Right renal cortex interstitium (tissue), 3 donors: ENCODE measurements at regions not wholly inside any gene's neighbourhood (a gene's known extent, or its start where the extent isn't known, plus 50 kb on each side); places are given as distances from the start of the nearest gene placed in this dataset.
"Not testable (repeated sequence)": the region's sequence is repeated elsewhere in the genome, so short reads cannot be mapped to it uniquely, and the experiment has no call there.

Source experiments
- DNase-seq, 3 donors: peaks; one replicate each; pipeline ENCODE4 v3.0.0-alpha.2; 2013; ENCODE audit warnings: low read depth in 3 of 3, low spot score in 2 of 3

GRCh38 chr10:57395923-57396322 lies 871.8 kb downstream of the IPMK start:
- no peak for DNase-seq

GRCh38 chr10:57367412-57367811 lies 900.3 kb downstream of the IPMK start:
- DNase-seq, result no peak

- DNase-seq, result no peak
These were observed 904.9 kb downstream of the IPMK start for GRCh38 chr10:57362811-57363210.

GRCh38 chr10:57353403-57354003 lies 914.2 kb downstream of the IPMK start:
- DNase-seq, result no peak

- DNase-seq, result no peak
These were observed 916.6 kb downstream of the IPMK start for GRCh38 chr10:57351076-57351475.

- no peak for DNase-seq
These were observed 926.4 kb downstream of the IPMK start for GRCh38 chr10:57341294-57341693.

GRCh38 chr10:57338823-57339558 lies 928.7 kb downstream of the IPMK start:
- DNase-seq, result no peak

GRCh38 chr10:57336865-57337264 lies 930.8 kb downstream of the IPMK start:
- no peak for DNase-seq

- DNase-seq, result no peak
These were observed 931.4 kb downstream of the IPMK start for GRCh38 chr10:57336341-57336740.

- DNase-seq, result no peak
These were observed 933.2 kb downstream of the IPMK start for GRCh38 chr10:57334523-57334922.

GRCh38 chr10:57333880-57334279 lies 933.8 kb downstream of the IPMK start:
- no peak for DNase-seq

GRCh38 chr10:57321400-57321854 lies 946.3 kb downstream of the IPMK start:
- not testable (repeated sequence) for DNase-seq

- DNase-seq, result no peak
These were observed 947.3 kb downstream of the IPMK start for GRCh38 chr10:57320416-57320815.

- DNase-seq, result no peak
These were observed 953.0 kb upstream of the ZWINT start for GRCh38 chr10:57314046-57314445.

GRCh38 chr10:57303566-57303965 lies 942.5 kb upstream of the ZWINT start:
- DNase-seq, result no peak

- no peak for DNase-seq
These were observed 939.7 kb upstream of the ZWINT start for GRCh38 chr10:57300718-57301117.

GRCh38 chr10:57294698-57295097 lies 933.6 kb upstream of the ZWINT start:
- DNase-seq, result no peak

GRCh38 chr10:57288754-57289153 lies 927.7 kb upstream of the ZWINT start:
- no peak for DNase-seq

GRCh38 chr10:57262892-57263291 lies 901.8 kb upstream of the ZWINT start:
- no peak for DNase-seq

- no peak for DNase-seq
These were observed 899.1 kb upstream of the ZWINT start for GRCh38 chr10:57260175-57260574.

GRCh38 chr10:57249615-57250281 lies 888.7 kb upstream of the ZWINT start:
- DNase-seq, result no peak

GRCh38 chr10:57247271-57247670 lies 886.2 kb upstream of the ZWINT start:
- DNase-seq, result no peak
